ENCODE measurements at regions not wholly inside any gene's neighbourhood (a gene's known extent, or its start where the extent isn't known, plus 50 kb on each side); places are given as distances from the start of the nearest gene placed in this dataset.
"Not testable (repeated sequence)": the region's sequence is repeated elsewhere in the genome, so short reads cannot be mapped to it uniquely, and the experiment has no call there.

GRCh38 chr6:75031102-75031501, 174.8 kb downstream of the COL12A1 start:
- DNase-seq = not testable (repeated sequence)

DNA sequence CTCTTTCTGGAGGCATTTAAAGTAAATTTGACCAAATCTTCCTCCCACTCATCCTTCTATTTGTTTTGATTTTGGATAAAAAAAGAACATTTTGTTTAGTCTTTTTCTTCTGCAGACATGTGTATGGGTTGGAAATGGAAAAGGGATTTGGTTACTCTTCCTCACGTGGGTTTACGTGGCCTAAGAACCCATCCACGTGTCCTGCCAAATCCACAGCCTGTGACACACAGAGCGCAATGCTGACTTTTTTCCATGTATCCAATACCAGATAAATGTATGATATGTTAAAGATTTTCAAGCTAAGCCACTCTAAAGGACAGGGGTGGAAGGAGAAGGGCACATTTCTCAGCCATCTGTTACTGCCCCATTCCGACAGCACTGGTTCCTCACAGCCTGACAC, 176.5 kb downstream of the COL12A1 start:
- no peak for DNase-seq

DNA sequence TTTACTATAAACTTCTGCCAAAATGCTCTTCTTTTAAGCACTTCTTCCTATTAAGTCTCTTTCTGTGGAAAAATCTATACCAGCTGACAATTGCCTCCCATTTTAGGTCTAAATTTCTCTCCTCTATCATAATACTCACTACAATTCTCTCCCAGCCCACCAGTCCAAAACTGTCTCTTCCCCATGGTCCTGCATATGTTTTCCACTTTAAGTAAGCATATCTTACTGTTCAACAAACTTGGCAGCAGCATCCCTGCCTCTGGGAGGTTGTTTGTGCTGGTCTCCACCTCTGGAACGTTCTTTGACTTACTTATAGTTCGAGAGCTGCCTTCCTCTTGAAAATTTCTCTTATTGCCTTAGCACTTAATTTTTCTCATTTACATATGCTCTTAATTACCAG, 180.5 kb downstream of the COL12A1 start:
- no peak for DNase-seq

- no peak for DNase-seq
These were observed 181.0 kb downstream of the COL12A1 start for GRCh38 chr6:75024828-75025227.

DNA sequence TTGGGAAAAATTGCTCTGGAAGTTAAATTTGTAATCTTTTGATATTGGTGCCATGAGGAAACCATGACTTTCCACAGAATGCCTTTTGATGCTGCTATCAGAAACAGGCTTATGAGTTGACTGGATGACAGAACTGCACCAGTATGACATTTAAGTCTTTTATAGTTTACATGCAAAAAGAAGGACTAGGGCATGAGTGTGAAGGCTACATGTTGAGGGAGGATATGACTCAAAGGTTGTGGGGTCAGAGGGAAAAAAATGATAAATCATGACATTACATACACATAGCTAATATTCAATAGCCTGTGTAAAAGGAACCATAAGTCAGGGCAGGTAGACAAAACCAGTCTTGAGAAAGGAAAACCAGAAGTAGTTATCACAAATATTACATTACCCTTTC, 182.2 kb downstream of the COL12A1 start:
- no peak for DNase-seq

GRCh38 chr6:75020971-75021370, 184.9 kb downstream of the COL12A1 start:
- DNase-seq = no peak

DNA sequence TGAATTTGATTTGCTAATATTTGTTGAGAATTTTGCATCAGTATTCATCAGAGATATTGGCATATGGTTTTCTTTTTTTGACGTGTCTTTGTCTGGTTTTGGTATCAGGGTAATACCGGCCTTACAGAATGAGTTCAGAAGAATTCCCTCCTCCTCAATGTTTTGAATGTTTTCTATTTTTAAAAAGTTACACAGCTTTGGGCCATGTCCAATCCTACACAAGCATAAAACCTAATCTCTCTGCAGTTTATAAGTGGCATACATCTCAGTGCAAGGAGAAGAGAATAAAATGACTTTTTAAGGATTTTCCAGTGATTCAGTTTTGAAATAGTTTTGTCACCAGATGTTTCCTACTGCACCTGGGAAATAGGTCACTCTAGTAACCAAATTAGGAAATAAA, 185.5 kb downstream of the COL12A1 start:
- DNase-seq = no peak

DNA sequence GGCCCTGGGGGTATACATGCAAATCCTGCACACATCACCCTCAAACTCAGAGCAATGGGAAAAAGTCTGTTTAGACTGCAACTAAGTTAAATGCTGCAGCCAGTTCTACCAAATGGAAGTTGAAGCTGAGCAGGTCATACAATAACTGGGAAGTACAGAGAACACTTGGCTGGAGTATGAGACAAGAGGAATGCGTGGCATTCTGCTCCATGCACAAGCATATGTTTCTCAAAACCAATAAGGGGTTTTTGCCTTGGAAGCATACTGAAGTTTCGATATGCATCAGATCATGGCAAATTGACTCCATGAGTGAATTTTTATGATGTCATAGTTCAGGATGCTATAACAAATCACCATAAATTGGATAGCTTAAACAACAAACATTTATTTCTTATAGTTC, 193.8 kb downstream of the COL12A1 start:
- DNase-seq = no peak

GRCh38 chr6:75003984-75004383, 201.9 kb downstream of the COL12A1 start:
- not testable (repeated sequence) for DNase-seq

GRCh38 chr6:74997646-74998045, 208.2 kb downstream of the COL12A1 start:
- no peak for DNase-seq

DNA sequence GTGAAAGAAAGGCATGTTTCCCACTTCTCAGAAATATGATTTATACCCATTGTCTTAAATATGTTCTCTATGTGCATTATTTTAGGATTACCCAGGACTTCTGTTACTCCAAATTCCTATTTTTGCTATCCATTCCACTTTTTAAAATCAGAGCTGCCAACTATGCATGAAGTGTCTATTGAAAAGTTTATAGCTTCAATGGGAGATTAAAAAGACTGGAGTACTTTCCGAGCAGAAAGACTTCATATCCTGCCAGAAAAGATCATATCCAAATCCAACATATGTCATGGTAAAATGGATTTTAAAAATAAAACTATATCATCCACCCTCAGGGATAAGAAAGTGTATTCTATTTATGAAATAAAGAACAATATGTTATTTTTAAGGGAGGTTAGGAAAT, 212.7 kb downstream of the COL12A1 start:
- no peak for DNase-seq

DNA sequence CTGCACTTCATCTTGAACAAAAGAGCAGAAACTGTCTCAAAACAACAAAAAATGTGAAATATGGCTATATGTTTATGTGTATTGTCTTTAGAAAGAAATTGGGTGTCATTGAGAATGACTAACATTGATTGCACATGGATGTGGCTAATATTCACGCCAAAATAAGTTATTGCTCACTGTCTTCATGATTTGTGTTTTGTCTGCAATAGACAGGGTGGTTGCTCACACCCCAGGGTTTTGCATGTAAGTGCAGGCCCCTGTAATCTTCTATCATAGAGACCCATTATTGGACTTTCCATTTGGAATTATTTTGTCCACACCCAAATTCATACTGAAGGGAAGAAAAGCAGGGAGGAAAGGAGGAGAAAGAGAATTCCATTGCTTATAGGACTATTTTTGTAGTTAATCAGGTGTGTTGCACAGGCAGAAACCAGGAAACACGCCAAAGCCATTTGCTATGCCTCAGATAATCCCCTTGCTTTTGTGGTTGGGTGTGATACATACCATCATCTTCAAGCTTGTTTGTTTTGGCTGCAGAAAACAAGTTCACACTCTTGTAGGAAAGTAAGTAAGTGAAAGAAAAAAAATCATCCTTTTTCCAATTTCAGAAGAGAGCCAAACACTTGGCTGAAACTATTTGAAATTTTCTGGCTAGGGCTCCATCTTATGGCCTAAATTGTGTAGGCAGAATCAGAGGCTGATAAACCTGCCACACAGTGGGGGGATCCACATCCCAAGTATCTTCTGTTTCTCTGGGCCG, 214.1 kb downstream of the COL12A1 start:
- no peak for DNase-seq

- no peak for DNase-seq
These were observed 226.6 kb downstream of the COL12A1 start for GRCh38 chr6:74979065-74979766.

DNA sequence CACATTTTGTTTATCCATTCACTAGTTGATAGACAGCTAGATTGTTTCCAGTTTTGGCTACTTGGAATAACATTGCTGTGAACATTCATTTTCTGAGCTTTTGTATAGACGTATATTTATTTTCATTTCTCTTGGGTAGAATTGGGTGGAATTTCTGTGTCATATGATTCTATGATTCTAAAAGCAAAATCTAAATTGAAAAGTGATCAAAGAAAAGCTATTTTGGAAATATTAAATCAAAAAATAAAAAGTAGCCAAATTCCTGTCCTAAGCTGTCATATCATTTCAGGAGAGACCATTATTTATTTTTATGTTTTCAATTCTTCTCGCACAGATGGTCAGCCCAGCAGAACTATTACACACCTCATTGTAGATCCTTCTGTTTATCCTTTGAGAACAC, 229.2 kb downstream of the COL12A1 start:
- no peak for DNase-seq

GRCh38 chr6:74976026-74976425, 229.8 kb downstream of the COL12A1 start:
- no peak for DNase-seq

- no peak for DNase-seq
These were observed 232.3 kb downstream of the COL12A1 start for GRCh38 chr6:74973591-74973990.

DNA sequence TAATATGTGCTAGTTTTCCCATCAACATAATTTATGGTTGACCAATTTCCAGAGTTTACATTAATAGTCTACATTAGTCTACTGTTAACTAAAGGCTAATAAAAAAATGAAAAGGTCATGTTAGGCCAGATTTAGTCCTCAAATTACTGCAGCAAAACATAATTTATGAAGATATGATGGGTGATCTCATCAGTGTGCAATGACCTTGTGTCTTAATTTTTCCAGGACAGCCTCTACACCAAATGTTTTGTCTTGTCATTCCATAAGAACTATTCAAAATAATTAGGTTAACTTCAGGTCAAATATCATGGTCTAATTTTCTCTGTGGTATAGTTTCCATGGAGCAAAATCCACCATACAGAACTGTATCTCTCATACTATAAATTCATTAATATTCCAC, 234.2 kb downstream of the COL12A1 start:
- no peak for DNase-seq

DNA sequence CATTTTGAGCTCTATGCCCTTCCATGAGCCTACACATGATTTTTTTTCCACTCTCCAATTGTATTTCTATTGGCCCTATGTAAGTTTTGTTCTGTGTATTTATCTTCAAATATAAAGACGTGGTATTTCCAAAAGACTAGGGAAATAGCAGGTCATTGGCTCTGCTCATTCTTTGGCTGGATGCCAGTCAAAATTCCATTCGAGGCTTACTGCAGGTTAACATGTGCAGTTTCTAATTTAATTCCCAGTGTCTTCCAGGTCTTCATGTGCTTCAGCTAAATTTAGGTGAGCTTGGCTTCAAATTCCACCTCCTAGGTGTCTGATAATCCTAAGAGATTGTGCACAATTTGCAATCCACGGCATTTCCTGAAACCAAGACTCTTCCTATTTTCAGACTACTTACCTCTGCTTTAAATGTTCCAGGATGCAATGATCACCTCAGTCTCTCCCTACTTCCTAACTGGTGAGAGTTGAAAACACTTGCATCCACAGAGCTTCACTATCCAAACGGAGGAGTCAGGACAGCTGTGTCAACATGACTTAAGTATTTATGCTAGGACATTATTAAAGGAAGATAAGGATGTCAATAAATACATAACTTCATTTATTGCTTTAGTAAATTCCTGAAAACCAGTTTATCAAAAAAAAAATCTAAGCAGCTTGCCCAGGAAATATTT, 236.1 kb downstream of the COL12A1 start:
- no peak for DNase-seq

GRCh38 chr6:74967821-74968220, 238.0 kb downstream of the COL12A1 start:
- no peak for DNase-seq

DNA sequence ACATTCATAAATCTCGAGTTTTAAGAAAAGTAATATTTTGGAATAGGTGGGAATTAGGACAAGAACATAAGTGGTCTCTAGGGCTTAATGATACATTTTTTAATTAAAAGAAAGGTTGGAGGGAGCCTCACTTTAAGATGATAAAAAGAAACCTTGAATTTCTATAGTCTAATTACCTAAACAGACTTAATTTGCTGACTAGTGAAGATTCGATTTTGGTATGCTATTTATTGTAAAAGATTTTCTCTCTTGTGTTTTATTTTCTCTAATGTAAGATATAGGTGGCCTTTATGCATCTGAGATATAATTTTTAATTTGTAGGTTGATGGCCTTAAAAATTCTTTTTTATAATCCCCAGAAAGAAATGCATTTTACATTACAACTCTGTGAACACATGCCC, 239.1 kb downstream of the COL12A1 start:
- DNase-seq = no peak

GRCh38 chr6:74964871-74965441, 240.9 kb downstream of the COL12A1 start:
- no peak for DNase-seq

DNA sequence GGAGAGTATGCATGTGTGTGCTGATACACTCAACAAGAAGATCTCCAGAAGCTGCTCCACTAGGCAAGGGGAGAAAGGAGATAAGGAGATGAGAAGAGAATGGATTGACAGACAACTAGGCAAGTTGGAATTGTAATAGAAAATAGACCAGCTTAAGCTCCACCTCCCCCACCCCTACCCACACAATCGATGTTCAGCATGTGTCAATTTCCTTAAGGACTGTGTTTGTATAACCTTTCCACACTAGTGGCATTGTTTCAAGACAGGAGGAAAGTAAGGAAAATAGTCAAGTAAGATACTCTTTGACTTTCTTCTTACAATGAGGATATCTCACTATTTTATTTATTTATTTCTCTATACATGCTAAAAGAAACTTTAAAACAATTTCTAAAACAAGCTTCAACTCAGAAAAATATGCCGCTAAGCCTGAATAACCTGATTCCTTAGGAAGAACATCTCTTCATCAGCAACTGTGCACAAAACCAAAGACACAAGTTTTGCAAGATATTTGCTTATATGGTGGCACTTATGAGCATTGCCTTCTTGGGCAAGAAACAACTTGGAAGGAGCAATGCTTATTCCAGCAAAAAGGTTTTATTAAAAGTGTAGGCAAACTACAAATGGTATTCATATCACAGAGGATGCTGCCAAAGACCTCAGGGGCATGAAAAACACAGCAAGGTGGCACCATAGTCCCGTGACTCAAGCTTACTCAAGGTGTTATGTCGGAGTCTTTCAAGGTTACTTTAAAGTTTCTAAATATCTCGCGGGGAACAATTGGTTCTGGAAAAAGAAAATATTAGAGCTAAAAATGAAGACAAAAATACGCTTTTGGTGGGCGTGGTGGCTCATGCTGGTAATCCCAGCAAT, 249.1 kb downstream of the COL12A1 start:
- DNase-seq = no peak

- DNase-seq = no peak
These were observed 252.1 kb downstream of the COL12A1 start for GRCh38 chr6:74953708-74954107.
